Prostate gland (tissue), 2 donors: ENCODE measurements at regions not wholly inside any gene's neighbourhood (a gene's known extent, or its start where the extent isn't known, plus 50 kb on each side); places are given as distances from the start of the nearest gene placed in this dataset.

Experiments used
- CTCF ChIP-seq, 4 experiments: fragments of 200-600 bp in 2 of 4; fragments of 450-650 bp in 2 of 4; sonication (generic) in 2 of 4; IDR thresholded peaks; 1 replicate in 3 of 4; 2 replicates in 1 of 4; pipeline ENCODE4 v1.5.1; 2016 to 2019; ENCODE audit warnings: antibody characterized with exemption in 4 of 4, mild to moderate bottlenecking in 2 of 4, moderate library complexity in 2 of 4
- POLR2A ChIP-seq: fragments of 450-650 bp; IDR thresholded peaks from one replicate; pipeline ENCODE4 v1.6.1; 2016; ENCODE audit warnings: antibody characterized with exemption, mild to moderate bottlenecking
- POLR2AphosphoS5 ChIP-seq: sonication (generic); formaldehyde crosslinking; IDR thresholded peaks from one replicate; pipeline ENCODE4 v1.6.1; 2017; ENCODE audit warnings: antibody characterized with exemption

- TF ChIP-seq POLR2A (no peak), CTCF (IDR thresholded peaks at IDR 0.05) (no peak), POLR2AphosphoS5 (no peak)
Observed at GRCh38 chr11:32162351-32162750, 71.5 kb downstream of the RCN1 start.
